ENCODE measurements at regions not wholly inside any gene's neighbourhood (a gene's known extent, or its start where the extent isn't known, plus 50 kb on each side); places are given as distances from the start of the nearest gene placed in this dataset.
"Not testable (repeated sequence)": the region's sequence is repeated elsewhere in the genome, so short reads cannot be mapped to it uniquely, and the experiment has no call there.

DNA sequence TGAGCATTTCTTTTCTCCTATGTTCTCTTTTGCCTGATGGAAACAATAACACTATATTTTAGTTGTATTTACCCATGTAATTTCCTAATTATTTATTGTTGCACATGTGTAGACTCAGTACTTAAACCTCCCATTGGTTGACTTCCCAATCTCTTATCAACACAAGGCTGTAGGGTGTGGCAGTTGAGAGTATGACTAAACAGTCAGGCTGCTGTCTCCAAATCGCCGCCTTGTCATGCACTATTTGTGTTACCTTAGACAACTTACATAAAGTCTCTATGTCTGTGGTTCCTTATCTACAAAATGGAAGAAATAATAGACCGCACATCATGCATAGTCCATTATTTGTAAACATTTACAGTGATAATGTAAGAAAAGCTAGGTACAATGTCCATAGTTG, 68.9 kb upstream of the EFNA5 start:
- no peak for ATAC-seq

GRCh38 chr5:107736638-107737037, 65.9 kb upstream of the EFNA5 start:
- no peak for ATAC-seq
- TF ChIP-seq, protein P1, sequence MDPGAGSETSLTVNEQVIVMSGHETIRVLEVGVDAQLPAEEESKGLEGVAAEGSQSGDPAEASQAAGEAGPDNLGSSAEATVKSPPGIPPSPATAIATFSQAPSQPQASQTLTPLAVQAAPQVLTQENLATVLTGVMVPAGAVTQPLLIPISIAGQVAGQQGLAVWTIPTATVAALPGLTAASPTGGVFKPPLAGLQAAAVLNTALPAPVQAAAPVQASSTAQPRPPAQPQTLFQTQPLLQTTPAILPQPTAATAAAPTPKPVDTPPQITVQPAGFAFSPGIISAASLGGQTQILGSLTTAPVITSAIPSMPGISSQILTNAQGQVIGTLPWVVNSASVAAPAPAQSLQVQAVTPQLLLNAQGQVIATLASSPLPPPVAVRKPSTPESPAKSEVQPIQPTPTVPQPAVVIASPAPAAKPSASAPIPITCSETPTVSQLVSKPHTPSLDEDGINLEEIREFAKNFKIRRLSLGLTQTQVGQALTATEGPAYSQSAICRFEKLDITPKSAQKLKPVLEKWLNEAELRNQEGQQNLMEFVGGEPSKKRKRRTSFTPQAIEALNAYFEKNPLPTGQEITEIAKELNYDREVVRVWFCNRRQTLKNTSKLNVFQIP (CRISPR knock-in tag; IDR thresholded peaks at IDR 0.05; ENCODE audit: borderline replicate concordance, low read depth) = no peak
- TF ChIP-seq CSRNP3 (CRISPR knock-in tag; IDR thresholded peaks at IDR 0.05) (no peak), TCF4 (CRISPR knock-in tag; IDR thresholded peaks at IDR 0.05; ENCODE audit: borderline replicate concordance) (no peak), ARNTL (CRISPR knock-in tag; IDR thresholded peaks at IDR 0.05; ENCODE audit: borderline replicate concordance, low read depth) (no peak)

More for the DNA sequence above, 68.9 kb upstream of the EFNA5 start:
- TF ChIP-seq ZNF70 (CRISPR knock-in tag; IDR thresholded peaks at IDR 0.05) = no peak
- TF ChIP-seq CSDC2 (CRISPR knock-in tag; IDR thresholded peaks at IDR 0.05) = no peak
- TF ChIP-seq GLIS3 (CRISPR knock-in tag; IDR thresholded peaks at IDR 0.05) = no peak
- TF ChIP-seq ESRRG (CRISPR knock-in tag; IDR thresholded peaks at IDR 0.05) = no peak
- TF ChIP-seq, protein P1 (CRISPR knock-in tag; IDR thresholded peaks at IDR 0.05; ENCODE audit: borderline replicate concordance, low read depth) = no peak
- TF ChIP-seq ZNF8 (CRISPR knock-in tag; IDR thresholded peaks at IDR 0.05) = no peak
- TF ChIP-seq SNAI2 (CRISPR knock-in tag; IDR thresholded peaks at IDR 0.05) = no peak
- TF ChIP-seq BACH2 (CRISPR knock-in tag; IDR thresholded peaks at IDR 0.05; ENCODE audit: borderline replicate concordance) = no peak
- TF ChIP-seq TOX (CRISPR knock-in tag; IDR thresholded peaks at IDR 0.05; ENCODE audit: borderline replicate concordance) = no peak
- no peak for TF ChIP-seq ARNTL (CRISPR knock-in tag; IDR thresholded peaks at IDR 0.05; ENCODE audit: borderline replicate concordance, low read depth)
- TF ChIP-seq ZC3H10 (CRISPR knock-in tag; IDR thresholded peaks at IDR 0.05) = no peak
- TF ChIP-seq, protein P2, sequence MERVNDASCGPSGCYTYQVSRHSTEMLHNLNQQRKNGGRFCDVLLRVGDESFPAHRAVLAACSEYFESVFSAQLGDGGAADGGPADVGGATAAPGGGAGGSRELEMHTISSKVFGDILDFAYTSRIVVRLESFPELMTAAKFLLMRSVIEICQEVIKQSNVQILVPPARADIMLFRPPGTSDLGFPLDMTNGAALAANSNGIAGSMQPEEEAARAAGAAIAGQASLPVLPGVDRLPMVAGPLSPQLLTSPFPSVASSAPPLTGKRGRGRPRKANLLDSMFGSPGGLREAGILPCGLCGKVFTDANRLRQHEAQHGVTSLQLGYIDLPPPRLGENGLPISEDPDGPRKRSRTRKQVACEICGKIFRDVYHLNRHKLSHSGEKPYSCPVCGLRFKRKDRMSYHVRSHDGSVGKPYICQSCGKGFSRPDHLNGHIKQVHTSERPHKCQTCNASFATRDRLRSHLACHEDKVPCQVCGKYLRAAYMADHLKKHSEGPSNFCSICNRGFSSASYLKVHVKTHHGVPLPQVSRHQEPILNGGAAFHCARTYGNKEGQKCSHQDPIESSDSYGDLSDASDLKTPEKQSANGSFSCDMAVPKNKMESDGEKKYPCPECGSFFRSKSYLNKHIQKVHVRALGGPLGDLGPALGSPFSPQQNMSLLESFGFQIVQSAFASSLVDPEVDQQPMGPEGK (CRISPR knock-in tag; IDR thresholded peaks at IDR 0.05; ENCODE audit: borderline replicate concordance) = no peak
- no peak for TF ChIP-seq TSHZ2 (CRISPR knock-in tag; IDR thresholded peaks at IDR 0.05)
- no peak for TF ChIP-seq TCF4 (CRISPR knock-in tag; IDR thresholded peaks at IDR 0.05; ENCODE audit: borderline replicate concordance)

DNA sequence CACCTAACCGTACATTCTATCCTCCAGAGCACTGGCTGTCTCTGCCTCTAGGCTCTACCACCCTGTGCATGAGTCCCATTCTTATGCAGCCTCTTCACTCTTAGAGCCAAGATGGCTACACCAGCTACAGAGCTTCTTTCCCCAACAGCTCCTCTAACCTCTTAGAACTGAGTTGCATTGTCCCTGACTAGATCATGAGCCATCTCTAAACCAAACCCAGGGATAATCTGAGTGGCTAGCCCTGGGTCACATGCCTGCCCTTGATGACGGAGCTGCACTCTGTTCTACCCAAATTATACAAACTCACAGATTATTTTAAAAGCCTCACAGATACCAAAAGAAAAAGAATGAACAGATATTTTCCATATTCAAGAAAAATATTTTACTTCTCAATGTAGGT, 65.4 kb upstream of the EFNA5 start:
- ATAC-seq = not testable (repeated sequence)

DNA sequence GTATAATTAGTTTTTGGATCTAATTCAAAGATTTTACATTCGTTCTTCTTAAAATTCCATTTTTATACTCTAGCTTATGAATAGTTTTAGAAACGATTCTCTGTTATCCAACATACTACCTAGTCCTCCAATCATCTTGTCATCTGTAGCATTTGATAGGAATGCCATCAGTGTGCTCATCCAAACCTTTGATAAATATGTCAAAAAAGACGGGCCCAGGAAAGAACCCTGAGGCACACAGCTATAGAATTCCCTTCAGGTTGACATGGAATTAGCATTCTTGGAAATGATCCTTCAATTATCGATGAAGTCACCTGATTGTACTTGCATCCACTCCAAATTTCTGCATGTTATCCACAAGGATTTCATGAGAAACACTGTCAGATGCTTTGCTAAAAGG, 64.8 kb upstream of the EFNA5 start:
- ATAC-seq = no peak
- TF ChIP-seq ZC3H10 (CRISPR knock-in tag; IDR thresholded peaks at IDR 0.05) = no peak
- TF ChIP-seq, protein P3, sequence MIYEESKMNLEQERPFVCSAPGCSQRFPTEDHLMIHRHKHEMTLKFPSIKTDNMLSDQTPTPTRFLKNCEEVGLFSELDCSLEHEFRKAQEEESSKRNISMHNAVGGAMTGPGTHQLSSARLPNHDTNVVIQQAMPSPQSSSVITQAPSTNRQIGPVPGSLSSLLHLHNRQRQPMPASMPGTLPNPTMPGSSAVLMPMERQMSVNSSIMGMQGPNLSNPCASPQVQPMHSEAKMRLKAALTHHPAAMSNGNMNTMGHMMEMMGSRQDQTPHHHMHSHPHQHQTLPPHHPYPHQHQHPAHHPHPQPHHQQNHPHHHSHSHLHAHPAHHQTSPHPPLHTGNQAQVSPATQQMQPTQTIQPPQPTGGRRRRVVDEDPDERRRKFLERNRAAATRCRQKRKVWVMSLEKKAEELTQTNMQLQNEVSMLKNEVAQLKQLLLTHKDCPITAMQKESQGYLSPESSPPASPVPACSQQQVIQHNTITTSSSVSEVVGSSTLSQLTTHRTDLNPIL (CRISPR knock-in tag; IDR thresholded peaks at IDR 0.05; ENCODE audit: low read depth) = no peak
- no peak for TF ChIP-seq ESRRG (CRISPR knock-in tag; IDR thresholded peaks at IDR 0.05)
- no peak for TF ChIP-seq OSR1 (CRISPR knock-in tag; IDR thresholded peaks at IDR 0.05)
- no peak for TF ChIP-seq SNAI2 (CRISPR knock-in tag; IDR thresholded peaks at IDR 0.05)
- TF ChIP-seq PPARA (CRISPR knock-in tag; IDR thresholded peaks at IDR 0.05; ENCODE audit: borderline replicate concordance) = no peak
